RWPE1 (cell line): ENCODE measurements at regions not wholly inside any gene's neighbourhood (a gene's known extent, or its start where the extent isn't known, plus 50 kb on each side); places are given as distances from the start of the nearest gene placed in this dataset.

Experiments
- CTCF ChIA-PET: fragments of 350-600 bp; sonication (Branson Sonifier 250); formaldehyde crosslinking; extraction: SDS; loops from one replicate; lab custom pipeline; 2021; lab: Yijun Ruan, JAX
- POLR2A ChIA-PET: fragments of 400-600 bp; formaldehyde crosslinking; extraction: SDS; loops from one replicate; lab custom pipeline; 2020; ENCODE audit warnings: antibody characterized with exemption; ENCODE audit not compliant: low non-redundant PET; lab: Yijun Ruan, JAX
- DNase-seq: peaks from one replicate; pipeline ENCODE4 v3.0.0; 2012; ENCODE audit warnings: low spot score
- H3K27ac ChIP-seq: fragments of 450-650 bp; 2 replicates; pipeline ENCODE4 v1.5.1; 2017
- CTCF ChIP-seq: fragments of 450-650 bp; conservative IDR thresholded peaks from 2 replicates; pipeline ENCODE4 v1.5.1; 2017; ENCODE audit warnings: low read depth, mild to moderate bottlenecking

DNA sequence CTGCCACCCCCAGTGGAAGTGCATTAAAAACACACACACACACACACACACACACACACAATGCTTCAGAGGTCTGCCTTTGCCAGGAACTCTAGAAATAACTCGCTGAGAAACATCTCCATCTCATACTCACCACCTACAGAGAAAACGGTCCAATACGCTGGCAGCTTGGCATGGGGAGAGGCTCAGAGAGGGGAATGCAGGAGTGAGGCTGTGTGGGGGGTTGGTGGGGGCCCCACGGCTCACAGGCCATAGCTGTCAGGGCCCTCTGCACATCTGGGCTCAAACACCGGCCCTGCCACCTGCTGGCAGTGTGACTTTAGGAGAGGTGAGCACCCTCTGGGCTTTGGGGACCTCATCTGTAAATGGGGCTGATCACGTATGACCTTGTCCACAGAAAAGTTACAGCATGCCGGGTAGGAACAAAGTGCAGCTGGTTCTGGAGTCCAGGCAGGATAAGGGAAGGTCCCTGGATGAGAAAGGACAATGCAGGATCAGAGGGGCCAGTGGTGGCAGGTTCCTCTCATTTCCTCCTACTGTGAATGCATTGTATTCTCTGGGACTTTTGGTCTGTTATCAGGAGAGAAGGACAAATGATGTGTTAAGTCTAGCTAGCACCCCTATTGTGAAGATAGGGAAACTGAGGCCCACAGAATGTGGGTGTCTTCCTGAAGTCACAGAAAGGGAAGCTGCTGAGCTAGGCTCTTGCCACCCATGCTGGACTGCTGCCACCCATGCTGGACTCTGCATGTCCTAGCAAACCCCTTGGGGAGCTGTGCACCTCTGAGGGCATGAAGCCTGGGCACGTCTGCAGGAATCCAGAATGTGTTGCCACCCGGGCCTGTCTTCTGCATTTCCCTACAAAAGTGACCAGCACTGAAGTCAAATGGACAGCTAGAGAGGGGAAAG is 404.6 kb downstream of the RPS24 start:
- DNase-seq: no peak
- H3K27ac ChIP-seq: no peak overlapping the region
- CTCF ChIA-PET: interaction anchor here (0.6 to 0.7 kb wide), 2 partner anchors 127 to 391 kb away, joined by 3 read pairs; no protein-coding TSS in a partner anchor
- POLR2A ChIA-PET: no interaction called here
- no peak for TF ChIP-seq CTCF

GRCh38 chr10:78438907-78439809 is 405.5 kb downstream of the RPS24 start:
- ChIA-PET POLR2A (interaction anchor here (0.6 kb wide), 1 partner anchor 820 kb away, joined by 5 read pairs; no protein-coding TSS in a partner anchor), CTCF (interaction anchor here (0.6 to 0.7 kb wide), 2 partner anchors 316 to 392 kb away, joined by 3 read pairs; no protein-coding TSS in a partner anchor)
- H3K27ac ChIP-seq: no peak overlapping the region
- no peak for DNase-seq
- TF ChIP-seq CTCF: no peak

DNA sequence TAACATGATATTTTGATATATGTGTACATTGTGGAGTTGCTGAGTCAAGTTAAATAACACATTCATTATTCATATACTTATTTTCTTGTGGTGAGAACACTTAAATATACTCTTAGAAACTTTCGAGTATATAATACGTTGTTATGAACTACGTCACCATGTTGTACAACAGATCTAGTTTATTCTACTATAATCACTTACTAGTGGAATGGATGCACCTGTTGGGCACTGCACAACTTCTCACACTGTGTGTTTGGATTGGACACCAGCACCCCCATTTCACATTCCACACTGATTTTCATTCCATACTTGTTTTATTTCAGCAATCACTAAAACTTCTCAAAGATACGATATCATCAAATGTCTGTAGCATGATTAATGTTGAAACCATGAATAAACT is 407.3 kb downstream of the RPS24 start:
- H3K27ac ChIP-seq: no peak overlapping the region
- ChIA-PET CTCF (no interaction called here), POLR2A (no interaction called here)
- no peak for TF ChIP-seq CTCF
- no peak for DNase-seq

DNA sequence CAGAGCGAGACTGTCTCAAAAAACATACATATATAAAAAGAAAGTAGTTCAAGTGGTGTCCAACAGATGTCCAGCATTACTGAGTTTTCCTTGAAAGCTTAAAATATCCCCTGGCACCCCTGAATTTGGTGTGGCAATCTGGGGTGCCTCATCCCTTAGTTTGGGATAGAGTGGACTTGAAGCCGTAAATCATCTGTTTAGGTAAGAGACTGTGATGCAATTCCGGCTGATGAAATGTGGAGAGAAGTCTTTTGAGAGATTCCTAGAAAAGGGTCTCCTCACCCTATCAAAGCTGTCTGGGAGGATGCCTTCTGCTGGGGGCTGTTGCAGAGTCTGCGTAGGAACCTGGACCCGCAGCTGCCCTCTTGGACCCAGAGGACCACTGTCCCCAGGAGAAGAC is 408.0 kb downstream of the RPS24 start:
- H3K27ac ChIP-seq: no peak overlapping the region
- DNase-seq: no peak
- TF ChIP-seq CTCF: no peak
- POLR2A ChIA-PET: no interaction called here
- CTCF ChIA-PET: no interaction called here

- DNase-seq: no peak
- ChIA-PET CTCF (no interaction called here), POLR2A (no interaction called here)
- no peak overlapping the region for H3K27ac ChIP-seq
- TF ChIP-seq CTCF: no peak
Measured at GRCh38 chr10:78442836-78443550, 409.3 kb downstream of the RPS24 start.
